Activated T-helper 1 cell treated with anti-CD3 and anti-CD28 coated beads, Interleukin-12 subunit alpha, Interleukin-12 subunit beta, Interleukin-2, Interleukin-4 antibody, amounts not matched to agents 30 ng/mL and 10 ng/mL and 1 ng/mL, durations not matched to agents 14 hours and 24 hours and 36 hours (primary cell): ENCODE measurements at regions not wholly inside any gene's neighbourhood (a gene's known extent, or its start where the extent isn't known, plus 50 kb on each side); places are given as distances from the start of the nearest gene placed in this dataset.

Experiments
- DNase-seq: peaks from one replicate; pipeline ENCODE4 v3.0.0; 2021; ENCODE audit warnings: low spot score
- H3K27ac Mint-ChIP-seq: one replicate; pipeline ENCODE4 v1.8.0; 2021; ENCODE audit warnings: mild to moderate bottlenecking, mixed read lengths
- H3K27me3 Mint-ChIP-seq: one replicate; pipeline ENCODE4 v1.8.0; 2022; ENCODE audit warnings: mild to moderate bottlenecking, moderate library complexity, mixed read lengths; ENCODE audit not compliant: insufficient read depth
- H3K36me3 Mint-ChIP-seq: one replicate; pipeline ENCODE4 v1.8.0; 2021; ENCODE audit warnings: low read depth, mixed read lengths
- H3K4me1 Mint-ChIP-seq: one replicate; pipeline ENCODE4 v1.8.0; 2021; ENCODE audit warnings: low read depth, mixed read lengths
- H3K4me3 Mint-ChIP-seq: one replicate; pipeline ENCODE4 v1.8.0; 2021; ENCODE audit warnings: mild to moderate bottlenecking, moderate library complexity, mixed read lengths
- H3K9me3 Mint-ChIP-seq: one replicate; pipeline ENCODE4 v1.8.0; 2021; ENCODE audit warnings: mixed read lengths
- intact Hi-C: fragments of 100-400 bp; cut with micrococcal nuclease; formaldehyde crosslinking; loops from one replicate; pipeline ENCODE4 v1.15.1; 2024

- Mint-ChIP-seq H3K4me3 (no peak overlapping the region), H3K27me3 (no peaks in the 10 kb centered on the region), H3K9me3 (no peaks in the 10 kb centered on the region), H3K36me3 (no peaks in the 10 kb centered on the region), H3K27ac (no peak overlapping the region), H3K4me1 (no peaks in the 10 kb centered on the region)
- intact Hi-C loops: no loop called here
- DNase-seq: no peak
Measured at GRCh38 chr4:104716584-104716983, 221.9 kb upstream of the CXXC4 start.

GRCh38 chr4:104719539-104720230 lies 225.0 kb upstream of the CXXC4 start:
- Mint-ChIP-seq H3K27me3 (no peaks in the 10 kb centered on the region), H3K4me3 (no peak overlapping the region), H3K27ac (no peak overlapping the region), H3K4me1 (no peaks in the 10 kb centered on the region), H3K36me3 (no peaks in the 10 kb centered on the region), H3K9me3 (no peaks in the 10 kb centered on the region)
- intact Hi-C loops: no loop called here
- DNase-seq: no peak

GRCh38 chr4:104722467-104722866 lies 227.8 kb upstream of the CXXC4 start:
- Mint-ChIP-seq H3K27me3 (no peaks in the 10 kb centered on the region), H3K4me1 (no peaks in the 10 kb centered on the region), H3K4me3 (no peak overlapping the region), H3K36me3 (no peaks in the 10 kb centered on the region), H3K9me3 (no peaks in the 10 kb centered on the region), H3K27ac (no peak overlapping the region)
- intact Hi-C loops: no loop called here
- no peak for DNase-seq

GRCh38 chr4:104726002-104726401 lies 231.3 kb upstream of the CXXC4 start:
- Mint-ChIP-seq H3K27me3 (no peaks in the 10 kb centered on the region), H3K36me3 (no peaks in the 10 kb centered on the region), H3K4me1 (no peaks in the 10 kb centered on the region), H3K27ac (no peak overlapping the region), H3K4me3 (no peak overlapping the region), H3K9me3 (no peaks in the 10 kb centered on the region)
- intact Hi-C loops: no loop called here
- no peak for DNase-seq

DNA sequence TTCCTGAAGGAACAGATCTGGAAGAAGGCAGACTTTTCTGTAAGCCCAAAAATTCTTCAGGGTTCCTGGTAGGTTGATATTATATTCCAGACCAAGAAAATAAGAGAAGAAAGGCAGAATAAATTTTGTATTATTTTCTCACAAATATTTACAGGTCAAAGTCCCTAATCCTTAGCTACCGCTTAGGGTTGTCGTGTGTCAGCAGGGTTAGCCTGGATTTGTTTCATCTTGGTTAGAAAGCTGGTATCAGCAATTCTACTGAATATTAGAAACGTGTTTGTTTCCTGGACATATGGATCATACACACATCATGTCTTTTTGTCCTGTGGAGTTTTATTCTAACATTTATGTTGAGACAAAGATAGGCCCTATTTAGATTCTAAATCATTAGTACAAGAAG lies 232.9 kb upstream of the CXXC4 start:
- Mint-ChIP-seq H3K4me3 (no peak overlapping the region), H3K4me1 (no peaks in the 10 kb centered on the region), H3K27ac (no peak overlapping the region), H3K27me3 (no peaks in the 10 kb centered on the region), H3K36me3 (no peaks in the 10 kb centered on the region), H3K9me3 (no peaks in the 10 kb centered on the region)
- DNase-seq: no peak
- intact Hi-C loops: no loop called here

DNA sequence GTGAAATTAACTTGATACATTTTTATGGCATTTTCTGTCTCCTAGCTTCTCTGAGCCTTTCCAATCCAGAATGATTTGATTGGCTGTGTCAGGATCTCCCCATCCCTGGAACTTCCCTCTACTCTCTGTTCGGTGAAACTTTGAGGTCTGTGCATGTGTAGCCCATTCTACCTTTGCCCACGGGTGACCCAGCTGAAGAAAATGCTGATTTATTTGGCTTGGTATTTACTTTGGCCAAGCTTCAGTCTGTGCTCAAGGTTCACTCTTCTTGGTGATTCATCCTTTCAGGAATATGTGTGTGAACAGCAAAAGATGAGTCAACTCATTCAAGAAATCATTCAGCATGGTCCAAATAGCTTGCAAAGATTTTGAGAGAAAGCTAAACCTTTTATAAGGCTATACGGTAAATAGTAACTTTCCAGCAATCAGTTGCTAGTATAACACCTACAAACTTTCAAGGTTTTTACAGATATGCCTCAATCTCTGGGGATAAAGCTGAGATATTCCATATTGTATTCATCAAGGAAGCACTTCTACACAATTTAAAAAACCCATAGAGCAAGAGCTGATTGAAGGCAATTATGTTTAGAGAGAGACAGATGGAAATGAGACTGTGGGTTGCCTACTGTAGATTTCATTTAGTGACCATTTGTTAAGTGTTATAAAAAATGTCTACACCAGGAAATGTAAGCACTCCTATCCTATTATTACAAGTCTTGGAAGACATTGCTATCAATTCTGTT lies 233.9 kb upstream of the CXXC4 start:
- Mint-ChIP-seq H3K4me3 (no peak overlapping the region), H3K27ac (no peak overlapping the region), H3K36me3 (no peaks in the 10 kb centered on the region), H3K9me3 (no peaks in the 10 kb centered on the region), H3K27me3 (no peaks in the 10 kb centered on the region), H3K4me1 (no peaks in the 10 kb centered on the region)
- DNase-seq: no peak
- intact Hi-C loops: no loop called here

DNA sequence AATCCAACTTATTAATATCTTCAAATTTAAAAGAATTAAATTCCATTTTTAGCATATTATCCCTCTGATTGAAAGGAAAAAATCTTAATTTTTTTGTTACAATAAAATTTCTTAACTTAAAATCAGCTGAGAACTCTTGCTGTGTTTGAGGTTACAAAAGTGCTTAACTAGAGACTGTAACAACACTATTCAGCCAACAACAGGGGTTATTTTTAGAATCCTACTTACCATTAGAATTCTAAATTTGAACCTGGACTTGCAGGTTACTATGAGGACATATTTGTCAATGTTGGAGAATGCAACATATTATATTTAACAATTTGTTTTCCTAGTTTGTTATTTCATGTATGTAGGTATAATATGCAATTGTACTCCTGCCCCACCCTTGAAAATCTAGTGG lies 238.1 kb upstream of the CXXC4 start:
- Mint-ChIP-seq H3K4me3 (no peak overlapping the region), H3K9me3 (no peaks in the 10 kb centered on the region), H3K36me3 (no peaks in the 10 kb centered on the region), H3K4me1 (no peaks in the 10 kb centered on the region), H3K27me3 (no peaks in the 10 kb centered on the region), H3K27ac (no peak overlapping the region)
- no peak for DNase-seq
- intact Hi-C loops: no loop called here

DNA sequence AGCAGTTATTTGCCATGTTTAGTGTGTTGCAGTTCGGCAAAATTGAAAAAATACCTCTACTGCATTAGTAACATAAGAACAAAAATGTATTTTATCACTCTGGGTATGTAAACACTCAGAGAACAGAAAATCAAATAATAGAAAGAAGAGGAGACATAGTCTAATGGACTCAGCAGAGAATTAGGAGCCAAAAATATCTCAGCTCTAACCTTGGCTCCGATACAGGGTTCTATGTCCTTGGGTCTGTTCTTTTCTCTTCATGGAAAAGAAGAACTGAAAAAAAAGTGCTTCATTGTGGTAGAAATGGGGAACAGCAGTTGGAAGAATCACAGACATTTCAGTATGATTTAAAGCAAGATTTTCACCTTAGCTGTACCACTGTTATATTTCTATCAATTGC lies 240.5 kb upstream of the CXXC4 start:
- Mint-ChIP-seq H3K27me3 (no peaks in the 10 kb centered on the region), H3K9me3 (no peaks in the 10 kb centered on the region), H3K27ac (no peak overlapping the region), H3K4me1 (no peaks in the 10 kb centered on the region), H3K36me3 (no peaks in the 10 kb centered on the region), H3K4me3 (no peak overlapping the region)
- intact Hi-C loops: no loop called here
- DNase-seq: no peak

DNA sequence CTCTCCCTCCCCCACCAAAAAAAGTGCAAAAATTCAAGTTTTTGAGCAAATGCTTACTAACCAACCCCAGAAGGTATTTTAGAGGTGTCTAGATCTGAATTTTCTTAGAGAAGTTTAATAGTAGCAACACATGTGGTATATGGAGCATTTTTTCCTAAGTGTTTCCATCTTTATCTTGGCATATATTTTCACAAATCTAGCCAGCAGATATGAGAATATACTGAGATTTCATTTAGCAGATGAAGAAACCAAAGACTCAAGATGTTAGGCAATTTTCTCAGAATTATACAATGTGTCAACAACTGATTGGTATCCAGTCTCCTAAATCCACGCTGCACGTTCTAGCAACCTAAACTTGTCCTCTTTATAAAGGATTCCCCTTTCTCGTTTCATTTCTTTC lies 245.5 kb upstream of the CXXC4 start:
- intact Hi-C loops: no loop called here
- Mint-ChIP-seq H3K27ac (no peak overlapping the region), H3K27me3 (peaks cover 3% of the 10 kb centered on the region), H3K4me3 (no peak overlapping the region), H3K4me1 (no peaks in the 10 kb centered on the region), H3K9me3 (no peaks in the 10 kb centered on the region), H3K36me3 (no peaks in the 10 kb centered on the region)
- DNase-seq: no peak

DNA sequence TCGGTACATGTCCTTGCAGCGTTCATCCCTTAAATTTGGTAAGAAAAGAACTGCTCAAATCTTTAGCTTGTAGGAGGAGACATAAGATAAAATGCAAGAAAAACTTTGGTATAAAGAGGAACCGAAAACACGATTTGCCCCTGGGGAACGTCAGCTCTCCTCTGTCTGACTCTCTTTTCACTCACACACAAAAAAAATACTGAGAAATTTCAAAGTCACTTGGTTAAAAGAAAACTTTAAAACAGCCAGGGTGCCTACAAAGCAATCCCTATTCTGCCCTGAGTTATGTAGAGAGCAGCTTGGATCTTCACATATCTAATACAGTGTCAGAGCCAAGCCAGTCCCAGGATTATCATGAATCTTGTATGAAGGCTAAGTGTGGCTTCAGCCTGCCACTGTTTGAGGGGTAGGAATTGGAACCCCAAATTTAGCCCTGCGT lies 248.5 kb upstream of the CXXC4 start:
- no peak for DNase-seq
- intact Hi-C loops: no loop called here
- Mint-ChIP-seq H3K9me3 (no peaks in the 10 kb centered on the region), H3K27ac (no peak overlapping the region), H3K4me3 (no peak overlapping the region), H3K4me1 (no peaks in the 10 kb centered on the region), H3K36me3 (no peaks in the 10 kb centered on the region), H3K27me3 (peaks cover 3% of the 10 kb centered on the region)

DNA sequence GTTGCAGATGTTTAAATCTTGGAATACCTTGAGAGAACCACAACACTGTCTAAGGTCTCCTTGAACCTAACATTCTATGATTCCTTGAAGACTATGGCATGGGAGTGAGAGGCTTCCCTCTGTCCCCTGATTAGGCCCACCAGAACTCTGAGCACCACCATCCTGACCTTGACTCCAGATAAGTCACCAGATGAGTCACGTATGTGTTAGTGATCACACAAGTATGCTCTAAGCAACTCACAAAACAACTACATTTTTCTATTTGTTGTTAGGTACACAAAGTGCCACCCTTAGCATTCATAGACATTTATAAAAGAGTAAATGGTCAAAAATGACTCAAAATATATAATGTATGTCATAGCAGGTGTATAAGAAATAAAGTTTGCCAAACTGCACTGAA lies 252.9 kb upstream of the CXXC4 start:
- Mint-ChIP-seq H3K27me3 (no peaks in the 10 kb centered on the region), H3K36me3 (no peaks in the 10 kb centered on the region), H3K9me3 (no peaks in the 10 kb centered on the region), H3K27ac (no peak overlapping the region), H3K4me1 (no peaks in the 10 kb centered on the region), H3K4me3 (no peak overlapping the region)
- intact Hi-C loops: no loop called here
- no peak for DNase-seq

GRCh38 chr4:104749062-104749461 lies 254.4 kb upstream of the CXXC4 start:
- Mint-ChIP-seq H3K9me3 (no peaks in the 10 kb centered on the region), H3K4me1 (no peaks in the 10 kb centered on the region), H3K4me3 (no peak overlapping the region), H3K27ac (no peak overlapping the region), H3K27me3 (no peaks in the 10 kb centered on the region), H3K36me3 (no peaks in the 10 kb centered on the region)
- no peak for DNase-seq
- intact Hi-C loops: no loop called here

GRCh38 chr4:104750008-104750407 lies 255.3 kb upstream of the CXXC4 start:
- intact Hi-C loops: no loop called here
- no peak for DNase-seq
- Mint-ChIP-seq H3K27me3 (no peaks in the 10 kb centered on the region), H3K4me1 (no peaks in the 10 kb centered on the region), H3K27ac (no peak overlapping the region), H3K9me3 (no peaks in the 10 kb centered on the region), H3K4me3 (no peak overlapping the region), H3K36me3 (no peaks in the 10 kb centered on the region)
